Hematopoietic multipotent progenitor cell (in vitro differentiated cells): ENCODE measurements at regions not wholly inside any gene's neighbourhood (a gene's known extent, or its start where the extent isn't known, plus 50 kb on each side); places are given as distances from the start of the nearest gene placed in this dataset.

Experiments used
- DNase-seq, 3 donors: peaks; one replicate each; pipeline ENCODE4 v3.0.0-alpha.2; 2011 to 2015; ENCODE audit warnings: low read depth in 2 of 3, low spot score in 2 of 3

GRCh38 chr7:79877874-79878465 is 256.7 kb upstream of the GNAI1 start:
- DNase-seq, result no peak

GRCh38 chr7:79876848-79877252 is 257.8 kb upstream of the GNAI1 start:
- DNase-seq, result no peak

- no peak for DNase-seq
Observed at GRCh38 chr7:79874797-79875196, 259.8 kb upstream of the GNAI1 start.

DNA sequence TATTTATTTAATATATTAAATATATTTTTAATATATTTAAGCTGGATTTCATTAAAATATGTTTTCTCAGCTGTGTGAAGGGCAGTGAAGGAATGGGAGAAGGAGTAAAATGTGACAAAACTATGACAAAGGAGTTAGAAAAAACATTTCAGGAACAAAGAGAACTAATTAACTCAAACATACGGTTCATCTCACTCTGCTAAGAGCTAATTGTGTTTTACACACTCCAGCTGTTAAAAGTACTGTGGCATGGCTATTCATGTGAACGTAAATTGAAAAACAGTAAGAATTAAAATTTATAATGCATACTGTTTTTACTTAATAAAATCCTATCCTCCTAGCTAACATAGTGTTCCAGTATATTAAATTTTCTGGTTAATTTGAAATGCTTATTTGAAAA is 262.5 kb upstream of the GNAI1 start:
- no peak for DNase-seq

DNA sequence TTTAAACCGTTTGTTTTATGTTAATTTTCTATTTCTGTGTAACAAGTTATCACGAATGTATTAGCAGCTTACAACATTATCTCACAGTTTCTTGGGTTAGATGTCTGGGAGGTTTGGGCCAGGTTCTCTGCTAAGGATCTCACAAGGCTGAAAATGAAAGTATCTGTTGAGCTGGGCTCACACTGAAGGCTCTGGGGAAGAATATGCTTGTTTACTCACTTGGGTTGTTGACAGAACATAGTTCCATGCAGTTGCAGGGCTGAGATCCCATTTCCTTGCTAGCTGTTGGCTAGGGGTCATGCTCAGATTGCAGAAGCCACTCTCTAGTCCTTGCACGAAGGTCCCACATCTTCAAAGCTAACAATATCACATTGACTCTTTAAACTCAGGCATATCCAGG is 266.6 kb upstream of the GNAI1 start:
- DNase-seq, result peak in 1 of 3 donors; percentile 0

GRCh38 chr7:79862447-79863210 is 272.0 kb upstream of the GNAI1 start:
- DNase-seq, result no peak

DNA sequence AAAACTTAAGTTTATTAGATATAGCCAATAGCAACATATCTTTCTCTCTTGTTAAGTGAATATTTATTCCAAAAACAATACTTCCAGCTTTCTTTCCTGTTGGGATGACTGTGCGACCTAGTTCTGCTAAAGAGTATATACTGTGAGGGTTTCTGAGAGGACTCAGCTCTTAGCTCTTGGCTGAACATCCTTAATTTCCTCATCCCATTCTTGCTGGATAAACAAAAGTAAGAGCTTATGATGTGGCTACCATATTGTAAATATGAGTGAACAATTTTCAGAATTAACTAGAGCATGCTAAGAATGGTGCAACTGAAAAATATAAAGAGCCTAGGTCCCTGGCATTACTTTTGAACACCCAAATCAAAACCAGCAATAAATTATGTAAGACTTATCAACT is 279.5 kb upstream of the GNAI1 start:
- no peak for DNase-seq

DNA sequence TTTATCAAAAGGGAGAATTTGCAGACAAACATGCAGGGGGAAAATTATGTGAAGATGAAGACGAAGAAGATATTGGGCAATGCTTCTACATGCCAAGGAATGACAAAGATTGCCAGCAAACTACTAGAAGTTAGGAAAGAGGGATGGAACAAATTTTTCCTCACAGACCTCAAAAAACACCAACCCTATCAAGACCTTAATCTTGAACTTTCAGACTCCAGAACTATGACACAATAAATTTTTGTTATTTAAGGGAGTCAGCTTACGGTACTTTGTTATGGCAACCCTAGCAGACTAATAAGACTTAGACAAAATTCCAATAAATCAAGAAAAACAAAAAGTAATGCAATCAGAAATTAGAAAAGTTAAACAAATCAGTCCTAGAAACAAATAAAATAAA is 280.0 kb upstream of the GNAI1 start:
- no peak for DNase-seq

GRCh38 chr7:79837915-79838314 is 296.7 kb upstream of the GNAI1 start:
- DNase-seq, result no peak

GRCh38 chr7:79833616-79834015 is 301.0 kb upstream of the GNAI1 start:
- DNase-seq, result no peak

- DNase-seq, result no peak
Observed at GRCh38 chr7:79828866-79829265, 305.8 kb upstream of the GNAI1 start.

GRCh38 chr7:79823246-79823951 is 311.2 kb upstream of the GNAI1 start:
- no peak for DNase-seq

GRCh38 chr7:79822620-79823240 is 311.9 kb upstream of the GNAI1 start:
- no peak for DNase-seq

DNA sequence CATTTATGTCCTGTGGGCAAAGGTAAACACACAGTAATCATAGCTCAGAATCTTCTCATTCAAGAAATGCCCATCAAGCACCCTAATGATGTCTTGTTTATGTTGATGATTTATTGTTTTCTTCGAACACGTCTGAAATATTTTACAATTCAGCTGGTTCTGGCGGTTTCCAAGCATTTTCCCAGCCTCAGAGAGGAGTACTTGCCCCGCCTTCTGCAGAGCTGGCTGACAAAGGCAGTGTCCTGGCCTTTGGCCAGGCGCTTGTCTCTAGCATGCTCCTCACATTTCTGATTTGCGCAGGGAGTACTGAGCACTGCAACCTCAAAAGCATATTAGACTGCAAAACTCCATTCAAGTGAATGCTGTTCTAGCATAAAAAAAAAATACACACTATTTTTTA is 314.2 kb upstream of the GNAI1 start:
- DNase-seq, result no peak

- no peak for DNase-seq
Observed at GRCh38 chr7:79810916-79811315, 323.7 kb upstream of the GNAI1 start.

DNA sequence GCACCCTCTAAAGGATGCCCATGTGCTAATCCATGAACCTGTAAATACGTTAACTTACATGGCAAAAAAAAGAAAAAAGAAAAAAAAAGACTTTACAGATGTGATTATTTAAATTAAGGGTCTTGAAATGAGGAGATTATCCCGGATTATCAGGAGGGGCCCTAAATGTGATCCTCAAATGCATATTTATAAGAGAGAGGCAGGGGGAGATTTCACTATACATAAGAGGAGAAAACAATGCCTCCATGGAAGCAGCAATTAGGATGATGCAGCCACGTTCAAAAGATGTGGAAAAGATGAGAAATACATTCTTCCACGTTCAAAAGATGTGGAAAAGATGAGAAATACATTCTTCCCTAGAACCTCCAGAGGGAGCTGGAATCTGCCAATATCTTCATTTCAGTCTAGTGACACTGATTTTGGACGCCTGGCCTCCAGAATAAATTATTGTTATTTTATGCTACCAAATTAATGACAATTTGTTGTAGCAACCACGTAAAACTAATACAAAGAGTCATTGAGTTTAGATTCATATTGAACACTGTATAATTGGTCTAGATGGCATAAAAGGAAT is 328.4 kb upstream of the GNAI1 start:
- DNase-seq, result peak in 1 of 3 donors; percentile 8

- no peak for DNase-seq
Observed at GRCh38 chr7:79790656-79791262, 337.3 kb upstream of the MAGI2 start.

GRCh38 chr7:79789584-79790345 is 336.3 kb upstream of the MAGI2 start:
- no peak for DNase-seq

DNA sequence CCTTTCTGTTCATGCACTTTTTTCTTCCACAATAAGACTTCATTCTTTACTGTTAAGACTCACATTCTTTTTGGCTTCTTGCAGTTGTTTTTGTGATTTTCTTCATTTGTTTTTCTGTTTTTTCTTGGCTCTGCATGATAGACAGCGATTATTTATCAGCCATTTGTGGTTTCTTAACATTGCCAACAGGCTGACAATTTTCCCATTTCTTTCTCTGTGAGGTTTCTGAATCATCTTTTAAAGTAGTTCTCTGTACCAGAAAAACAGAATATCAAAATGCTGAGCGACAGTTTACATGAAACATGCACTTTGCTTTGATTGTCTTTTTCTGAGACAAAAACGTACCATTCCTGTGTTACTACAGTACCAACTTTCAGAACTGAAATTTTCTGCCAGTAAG is 334.2 kb upstream of the MAGI2 start:
- no peak for DNase-seq

- DNase-seq, result no peak
Observed at GRCh38 chr7:79787096-79787495, 333.6 kb upstream of the MAGI2 start.
